ENCODE measurements at regions not wholly inside any gene's neighbourhood (a gene's known extent, or its start where the extent isn't known, plus 50 kb on each side); places are given as distances from the start of the nearest gene placed in this dataset.

- Histone ChIP-seq H4K20me1 (ENCODE audit: insufficient read depth) (no peaks in the 10 kb centered on the region), H3K36me3 (ENCODE audit: insufficient read depth) (no peaks in the 10 kb centered on the region), H3K4me1 (ENCODE audit: low read depth, poor library complexity, severe bottlenecking) (no peaks in the 10 kb centered on the region), H3K4me2 (no peak overlapping the region), H3K9ac (no peak overlapping the region), H3K27ac (no peak overlapping the region), H3K79me2 (ENCODE audit: insufficient read depth, low read depth) (no peaks in the 10 kb centered on the region), H3K4me3 (IDR thresholded peaks at IDR 0.05; ENCODE audit: insufficient read depth, low read depth, low read length) (no peak overlapping the region), H3K27me3 (ENCODE audit: insufficient read depth, low read depth) (no peaks in the 10 kb centered on the region), H2AFZ (ENCODE audit: low read depth) (no peak overlapping the region)
- TF ChIP-seq CTCF (conservative IDR thresholded peaks at IDR 0.05; ENCODE audit: low read depth, low read length), result no peak
Observed at GRCh38 chr6:67394254-67394653, 1240.8 kb upstream of the ADGRB3 start.

GRCh38 chr6:67393356-67393755, 1241.7 kb upstream of the ADGRB3 start:
- H3K27ac ChIP-seq, result no peak overlapping the region
- no peaks in the 10 kb centered on the region for H3K27me3 ChIP-seq (ENCODE audit: insufficient read depth, low read depth)
- TF ChIP-seq CTCF (conservative IDR thresholded peaks at IDR 0.05; ENCODE audit: low read depth, low read length), result no peak
- no peak overlapping the region for H3K4me3 ChIP-seq (IDR thresholded peaks at IDR 0.05; ENCODE audit: insufficient read depth, low read depth, low read length)
- H4K20me1 ChIP-seq (ENCODE audit: insufficient read depth), result no peaks in the 10 kb centered on the region
- no peaks in the 10 kb centered on the region for H3K4me1 ChIP-seq (ENCODE audit: low read depth, poor library complexity, severe bottlenecking)
- no peaks in the 10 kb centered on the region for H3K79me2 ChIP-seq (ENCODE audit: insufficient read depth, low read depth)
- no peak overlapping the region for H3K9ac ChIP-seq
- no peaks in the 10 kb centered on the region for H3K36me3 ChIP-seq (ENCODE audit: insufficient read depth)
- H3K4me2 ChIP-seq, result no peak overlapping the region
- no peak overlapping the region for H2AFZ ChIP-seq (ENCODE audit: low read depth)

- H3K4me2 ChIP-seq, result no peak overlapping the region
- H2AFZ ChIP-seq (ENCODE audit: low read depth), result no peak overlapping the region
- no peak overlapping the region for H3K27ac ChIP-seq
- H3K4me1 ChIP-seq (ENCODE audit: low read depth, poor library complexity, severe bottlenecking), result no peaks in the 10 kb centered on the region
- H3K9ac ChIP-seq, result no peak overlapping the region
- no peaks in the 10 kb centered on the region for H4K20me1 ChIP-seq (ENCODE audit: insufficient read depth)
- no peaks in the 10 kb centered on the region for H3K79me2 ChIP-seq (ENCODE audit: insufficient read depth, low read depth)
- no peaks in the 10 kb centered on the region for H3K36me3 ChIP-seq (ENCODE audit: insufficient read depth)
- H3K27me3 ChIP-seq (ENCODE audit: insufficient read depth, low read depth), result no peaks in the 10 kb centered on the region
- no peak for TF ChIP-seq CTCF (conservative IDR thresholded peaks at IDR 0.05; ENCODE audit: low read depth, low read length)
- no peak overlapping the region for H3K4me3 ChIP-seq (IDR thresholded peaks at IDR 0.05; ENCODE audit: insufficient read depth, low read depth, low read length)
Observed at GRCh38 chr6:67391955-67392354, 1243.1 kb upstream of the ADGRB3 start.

GRCh38 chr6:67369679-67370078, 1265.4 kb upstream of the ADGRB3 start:
- no peak overlapping the region for H3K27ac ChIP-seq
- H3K4me1 ChIP-seq (ENCODE audit: low read depth, poor library complexity, severe bottlenecking), result no peaks in the 10 kb centered on the region
- H3K4me3 ChIP-seq (IDR thresholded peaks at IDR 0.05; ENCODE audit: insufficient read depth, low read depth, low read length), result no peak overlapping the region
- no peaks in the 10 kb centered on the region for H3K36me3 ChIP-seq (ENCODE audit: insufficient read depth)
- H2AFZ ChIP-seq (ENCODE audit: low read depth), result no peak overlapping the region
- no peaks in the 10 kb centered on the region for H4K20me1 ChIP-seq (ENCODE audit: insufficient read depth)
- no peaks in the 10 kb centered on the region for H3K27me3 ChIP-seq (ENCODE audit: insufficient read depth, low read depth)
- no peak overlapping the region for H3K4me2 ChIP-seq
- no peaks in the 10 kb centered on the region for H3K79me2 ChIP-seq (ENCODE audit: insufficient read depth, low read depth)
- H3K9ac ChIP-seq, result no peak overlapping the region
- TF ChIP-seq CTCF (conservative IDR thresholded peaks at IDR 0.05; ENCODE audit: low read depth, low read length), result no peak
